ENCODE measurements at regions not wholly inside any gene's neighbourhood (a gene's known extent, or its start where the extent isn't known, plus 50 kb on each side); places are given as distances from the start of the nearest gene placed in this dataset.
A peak's percentile ranks its signal among the peaks of the same experiment; 100 is the strongest.

- no peak for DNase-seq (ENCODE audit: low spot score)
- Histone ChIP-seq H4K91ac (ENCODE audit: low read depth, low read length, poor library complexity) (peak overlapping the region; percentile 60), H3K36me3 (replicated peaks in 1 of 2; ENCODE audit: control insufficient read depth in 2 of 2, insufficient read depth in 2 of 2, low read length in 2 of 2) (no peaks in the 10 kb centered on the region), H2AK5ac (ENCODE audit: low read depth, low read length) (peak overlapping the region; percentile 33), H3K18ac (ENCODE audit: low read length) (peak overlapping the region; percentile 64), H3K4me3 (ENCODE audit: low read length in 2 of 2) (no peak overlapping the region), H3K14ac (ENCODE audit: low read length) (no peak overlapping the region), H2BK12ac (ENCODE audit: low read length) (no peak overlapping the region), H3K4me2 (ENCODE audit: insufficient read depth, low read length, poor library complexity, severe bottlenecking) (no peak overlapping the region), H3K27me3 (ENCODE audit: control insufficient read depth in 3 of 3, insufficient read depth in 3 of 3, low read depth in 1 of 3, low read length in 3 of 3) (no peaks in the 10 kb centered on the region), H3K23ac (ENCODE audit: low read depth, low read length, poor library complexity) (peak overlapping the region; percentile 8), H3K27ac (replicated peaks; ENCODE audit: low read length) (no peak overlapping the region), H3K9me3 (replicated peaks in 1 of 2; ENCODE audit: control insufficient read depth in 2 of 2, insufficient read depth in 1 of 2, low read depth in 1 of 2, low read length in 2 of 2) (peaks cover 0 to 3% of the 10 kb centered on the region in 2 donors), H3K4ac (ENCODE audit: low read length) (no peak overlapping the region), H4K8ac (ENCODE audit: low read depth, low read length) (no peak overlapping the region), H2BK120ac (ENCODE audit: low read depth, low read length) (no peak overlapping the region), H2BK5ac (ENCODE audit: low read length) (no peak overlapping the region), H3K79me1 (ENCODE audit: low read depth, low read length) (no peaks in the 10 kb centered on the region), H2BK15ac (ENCODE audit: low read length) (no peak overlapping the region), H3K4me1 (ENCODE audit: control insufficient read depth in 2 of 2, insufficient read depth in 1 of 2, low read depth in 1 of 2, low read length in 2 of 2) (peaks cover 0 to 1% of the 10 kb centered on the region in 2 donors), H3K9ac (ENCODE audit: low read depth, low read length, poor library complexity) (peak overlapping the region; percentile 46), H2AFZ (ENCODE audit: low read length) (no peak overlapping the region)
- no CpG with 5 or more reads among the region's 7 CpGs for WGBS, 2 donors (ENCODE audit: extremely low coverage in 2 of 2, insufficient read length in 2 of 2, insufficient replicate concordance in 1 of 2)
Measured at GRCh38 chr9:120161776-120162175, 418.2 kb downstream of the CDK5RAP2 start.

GRCh38 chr9:120158221-120158620 is 421.7 kb downstream of the CDK5RAP2 start:
- Histone ChIP-seq H3K27me3 (ENCODE audit: control insufficient read depth in 3 of 3, insufficient read depth in 3 of 3, low read depth in 1 of 3, low read length in 3 of 3) (no peaks in the 10 kb centered on the region), H3K4me3 (ENCODE audit: low read length in 2 of 2) (no peak overlapping the region), H4K8ac (ENCODE audit: low read depth, low read length) (no peak overlapping the region), H3K36me3 (replicated peaks in 1 of 2; ENCODE audit: control insufficient read depth in 2 of 2, insufficient read depth in 2 of 2, low read length in 2 of 2) (no peaks in the 10 kb centered on the region), H3K23ac (ENCODE audit: low read depth, low read length, poor library complexity) (no peak overlapping the region), H2BK120ac (ENCODE audit: low read depth, low read length) (no peak overlapping the region), H3K9me3 (replicated peaks in 1 of 2; ENCODE audit: control insufficient read depth in 2 of 2, insufficient read depth in 1 of 2, low read depth in 1 of 2, low read length in 2 of 2) (peaks cover 0 to 3% of the 10 kb centered on the region in 2 donors), H2BK5ac (ENCODE audit: low read length) (no peak overlapping the region), H3K4ac (ENCODE audit: low read length) (no peak overlapping the region), H3K18ac (ENCODE audit: low read length) (no peak overlapping the region), H3K9ac (ENCODE audit: low read depth, low read length, poor library complexity) (no peak overlapping the region), H3K14ac (ENCODE audit: low read length) (no peak overlapping the region), H4K91ac (ENCODE audit: low read depth, low read length, poor library complexity) (no peak overlapping the region), H3K4me1 (ENCODE audit: control insufficient read depth in 2 of 2, insufficient read depth in 1 of 2, low read depth in 1 of 2, low read length in 2 of 2) (peaks cover 0 to 1% of the 10 kb centered on the region in 2 donors), H2AK5ac (ENCODE audit: low read depth, low read length) (no peak overlapping the region), H3K79me1 (ENCODE audit: low read depth, low read length) (no peaks in the 10 kb centered on the region), H2BK12ac (ENCODE audit: low read length) (no peak overlapping the region), H2BK15ac (ENCODE audit: low read length) (no peak overlapping the region), H2AFZ (ENCODE audit: low read length) (no peak overlapping the region), H3K27ac (replicated peaks; ENCODE audit: low read length) (no peak overlapping the region), H3K4me2 (ENCODE audit: insufficient read depth, low read length, poor library complexity, severe bottlenecking) (no peak overlapping the region)
- no peak for DNase-seq (ENCODE audit: low spot score)
- WGBS, 2 donors (ENCODE audit: extremely low coverage in 2 of 2, insufficient read length in 2 of 2, insufficient replicate concordance in 1 of 2), result no CpG with 5 or more reads among the region's 1 CpG

GRCh38 chr9:120156376-120156775 is 423.6 kb downstream of the CDK5RAP2 start:
- Histone ChIP-seq H3K23ac (ENCODE audit: low read depth, low read length, poor library complexity) (no peak overlapping the region), H2AK5ac (ENCODE audit: low read depth, low read length) (no peak overlapping the region), H3K27ac (replicated peaks; ENCODE audit: low read length) (no peak overlapping the region), H2BK12ac (ENCODE audit: low read length) (no peak overlapping the region), H2BK15ac (ENCODE audit: low read length) (no peak overlapping the region), H3K4me1 (ENCODE audit: control insufficient read depth in 2 of 2, insufficient read depth in 1 of 2, low read depth in 1 of 2, low read length in 2 of 2) (peaks cover 0 to 13% of the 10 kb centered on the region in 2 donors), H3K4me2 (ENCODE audit: insufficient read depth, low read length, poor library complexity, severe bottlenecking) (no peak overlapping the region), H4K91ac (ENCODE audit: low read depth, low read length, poor library complexity) (no peak overlapping the region), H3K14ac (ENCODE audit: low read length) (no peak overlapping the region), H3K9me3 (replicated peaks in 1 of 2; ENCODE audit: control insufficient read depth in 2 of 2, insufficient read depth in 1 of 2, low read depth in 1 of 2, low read length in 2 of 2) (peaks cover 0 to 3% of the 10 kb centered on the region in 2 donors), H2BK120ac (ENCODE audit: low read depth, low read length) (no peak overlapping the region), H3K36me3 (replicated peaks in 1 of 2; ENCODE audit: control insufficient read depth in 2 of 2, insufficient read depth in 2 of 2, low read length in 2 of 2) (no peaks in the 10 kb centered on the region), H3K18ac (ENCODE audit: low read length) (no peak overlapping the region), H3K9ac (ENCODE audit: low read depth, low read length, poor library complexity) (no peak overlapping the region), H4K8ac (ENCODE audit: low read depth, low read length) (no peak overlapping the region), H3K4ac (ENCODE audit: low read length) (no peak overlapping the region), H3K79me1 (ENCODE audit: low read depth, low read length) (no peaks in the 10 kb centered on the region), H3K27me3 (ENCODE audit: control insufficient read depth in 3 of 3, insufficient read depth in 3 of 3, low read depth in 1 of 3, low read length in 3 of 3) (no peaks in the 10 kb centered on the region), H2BK5ac (ENCODE audit: low read length) (no peak overlapping the region), H3K4me3 (ENCODE audit: low read length in 2 of 2) (no peak overlapping the region), H2AFZ (ENCODE audit: low read length) (no peak overlapping the region)
- no CpG with 5 or more reads among the region's 8 CpGs for WGBS, 2 donors (ENCODE audit: extremely low coverage in 2 of 2, insufficient read length in 2 of 2, insufficient replicate concordance in 1 of 2)
- DNase-seq (ENCODE audit: low spot score), result no peak

GRCh38 chr9:120153258-120153657 is 426.7 kb downstream of the CDK5RAP2 start:
- no CpG with 5 or more reads among the region's 1 CpG for WGBS, 2 donors (ENCODE audit: extremely low coverage in 2 of 2, insufficient read length in 2 of 2, insufficient replicate concordance in 1 of 2)
- peaks cover 0 to 13% of the 10 kb centered on the region in 2 donors for H3K4me1 ChIP-seq (ENCODE audit: control insufficient read depth in 2 of 2, insufficient read depth in 1 of 2, low read depth in 1 of 2, low read length in 2 of 2)
- H3K4ac ChIP-seq (ENCODE audit: low read length), result no peak overlapping the region
- H2AK5ac ChIP-seq (ENCODE audit: low read depth, low read length), result no peak overlapping the region
- DNase-seq (ENCODE audit: low spot score), result no peak
- no peak overlapping the region for H2AFZ ChIP-seq (ENCODE audit: low read length)
- H3K18ac ChIP-seq (ENCODE audit: low read length), result no peak overlapping the region
- no peak overlapping the region for H3K9ac ChIP-seq (ENCODE audit: low read depth, low read length, poor library complexity)
- no peak overlapping the region for H3K4me2 ChIP-seq (ENCODE audit: insufficient read depth, low read length, poor library complexity, severe bottlenecking)
- no peak overlapping the region for H3K4me3 ChIP-seq (ENCODE audit: low read length in 2 of 2)
- H4K8ac ChIP-seq (ENCODE audit: low read depth, low read length), result no peak overlapping the region
- no peaks in the 10 kb centered on the region for H3K27me3 ChIP-seq (ENCODE audit: control insufficient read depth in 3 of 3, insufficient read depth in 3 of 3, low read depth in 1 of 3, low read length in 3 of 3)
- no peaks in the 10 kb centered on the region for H3K9me3 ChIP-seq (replicated peaks in 1 of 2; ENCODE audit: control insufficient read depth in 2 of 2, insufficient read depth in 1 of 2, low read depth in 1 of 2, low read length in 2 of 2)
- H2BK120ac ChIP-seq (ENCODE audit: low read depth, low read length), result no peak overlapping the region
- H4K91ac ChIP-seq (ENCODE audit: low read depth, low read length, poor library complexity), result no peak overlapping the region
- no peak overlapping the region for H2BK15ac ChIP-seq (ENCODE audit: low read length)
- no peak overlapping the region for H3K14ac ChIP-seq (ENCODE audit: low read length)
- H2BK12ac ChIP-seq (ENCODE audit: low read length), result no peak overlapping the region
- H3K23ac ChIP-seq (ENCODE audit: low read depth, low read length, poor library complexity), result no peak overlapping the region
- H3K27ac ChIP-seq (replicated peaks; ENCODE audit: low read length), result no peak overlapping the region
- H3K36me3 ChIP-seq (replicated peaks in 1 of 2; ENCODE audit: control insufficient read depth in 2 of 2, insufficient read depth in 2 of 2, low read length in 2 of 2), result no peaks in the 10 kb centered on the region
- no peaks in the 10 kb centered on the region for H3K79me1 ChIP-seq (ENCODE audit: low read depth, low read length)
- no peak overlapping the region for H2BK5ac ChIP-seq (ENCODE audit: low read length)

Measured in neuronal stem cell (in vitro differentiated cells).